ENCODE measurements at regions not wholly inside any gene's neighbourhood (a gene's known extent, or its start where the extent isn't known, plus 50 kb on each side); places are given as distances from the start of the nearest gene placed in this dataset.

GRCh38 chr20:40738976-40739375, 49.9 kb upstream of the MAFB start:
- DNase-seq = no peak

- no peak for DNase-seq
These were observed 50.8 kb upstream of the MAFB start for GRCh38 chr20:40739841-40740240.

GRCh38 chr20:40741507-40742106, 52.6 kb upstream of the MAFB start:
- DNase-seq = peak in 8 of 56 donors; percentile 3 to 30 (median 16)

- no peak for DNase-seq
These were observed 54.2 kb upstream of the MAFB start for GRCh38 chr20:40743141-40743775.

GRCh38 chr20:40744072-40744817, 55.2 kb upstream of the MAFB start:
- peak in 5 of 56 donors; percentile 9 to 25 (median 15) for DNase-seq

GRCh38 chr20:40744818-40745175, 55.8 kb upstream of the MAFB start:
- no peak for DNase-seq

- no peak for DNase-seq
These were observed 57.2 kb upstream of the MAFB start for GRCh38 chr20:40746251-40746650.

GRCh38 chr20:40748182-40748581, 59.1 kb upstream of the MAFB start:
- no peak for DNase-seq

GRCh38 chr20:40749985-40750506, 61.0 kb upstream of the MAFB start:
- DNase-seq = no peak

GRCh38 chr20:40750541-40751035, 61.6 kb upstream of the MAFB start:
- DNase-seq = no peak

- DNase-seq = no peak
These were observed 64.4 kb upstream of the MAFB start for GRCh38 chr20:40753472-40753871.

- no peak for DNase-seq
These were observed 65.4 kb upstream of the MAFB start for GRCh38 chr20:40754339-40754943.

- no peak for DNase-seq
These were observed 68.1 kb upstream of the MAFB start for GRCh38 chr20:40757087-40757486.

- DNase-seq = no peak
These were observed 69.8 kb upstream of the MAFB start for GRCh38 chr20:40758790-40759189.

- DNase-seq = no peak
These were observed 71.4 kb upstream of the MAFB start for GRCh38 chr20:40760399-40760798.

- peak in 47 of 56 donors; percentile 7 to 82 (median 50) for DNase-seq
These were observed 74.7 kb upstream of the MAFB start for GRCh38 chr20:40763646-40764295.

- DNase-seq = no peak
These were observed 76.9 kb upstream of the MAFB start for GRCh38 chr20:40765814-40766480.

GRCh38 chr20:40766790-40767614, 78.0 kb upstream of the MAFB start:
- no peak for DNase-seq

- no peak for DNase-seq
These were observed 78.5 kb upstream of the MAFB start for GRCh38 chr20:40767615-40767924.

- no peak for DNase-seq
These were observed 79.1 kb upstream of the MAFB start for GRCh38 chr20:40768105-40768504.

Data from amygdala (tissue), 56 donors.